Activated naive CD4-positive, alpha-beta T cell treated with anti-CD3 and anti-CD28 coated beads for 36 hours (primary cell): ENCODE measurements at regions not wholly inside any gene's neighbourhood (a gene's known extent, or its start where the extent isn't known, plus 50 kb on each side); places are given as distances from the start of the nearest gene placed in this dataset.
A peak's percentile ranks its signal among the peaks of the same experiment; 100 is the strongest.

ENCODE experiments used
- CTCF ChIA-PET: fragments of 350-600 bp; sonication (Branson Sonifier 250); formaldehyde crosslinking; loops from one replicate; lab custom pipeline; 2021; ENCODE audit warnings: antibody characterized with exemption; lab: Charles Lee
- DNase-seq: peaks from one replicate; pipeline ENCODE4 v3.0.0-alpha.2; 2020
- H3K27ac Mint-ChIP-seq: one replicate; pipeline ENCODE4 v1.8.0; 2021; ENCODE audit warnings: mild to moderate bottlenecking, mixed read lengths
- H3K27me3 Mint-ChIP-seq: one replicate; pipeline ENCODE4 v1.8.0; 2021; ENCODE audit warnings: low read depth, mixed read lengths
- H3K36me3 Mint-ChIP-seq: one replicate; pipeline ENCODE4 v1.8.0; 2021; ENCODE audit warnings: low read depth, mixed read lengths
- H3K4me1 Mint-ChIP-seq: one replicate; pipeline ENCODE4 v1.8.0; 2021; ENCODE audit warnings: low read depth, mixed read lengths
- H3K4me3 Mint-ChIP-seq: one replicate; pipeline ENCODE4 v1.8.0; 2021; ENCODE audit warnings: mild to moderate bottlenecking, moderate library complexity, mixed read lengths
- H3K9me3 Mint-ChIP-seq: one replicate; pipeline ENCODE4 v1.8.0; 2021; ENCODE audit warnings: mixed read lengths
- intact Hi-C: fragments of 100-400 bp; cut with micrococcal nuclease; formaldehyde crosslinking; loops from one replicate; pipeline ENCODE4 v1.15.1; 2023

DNA sequence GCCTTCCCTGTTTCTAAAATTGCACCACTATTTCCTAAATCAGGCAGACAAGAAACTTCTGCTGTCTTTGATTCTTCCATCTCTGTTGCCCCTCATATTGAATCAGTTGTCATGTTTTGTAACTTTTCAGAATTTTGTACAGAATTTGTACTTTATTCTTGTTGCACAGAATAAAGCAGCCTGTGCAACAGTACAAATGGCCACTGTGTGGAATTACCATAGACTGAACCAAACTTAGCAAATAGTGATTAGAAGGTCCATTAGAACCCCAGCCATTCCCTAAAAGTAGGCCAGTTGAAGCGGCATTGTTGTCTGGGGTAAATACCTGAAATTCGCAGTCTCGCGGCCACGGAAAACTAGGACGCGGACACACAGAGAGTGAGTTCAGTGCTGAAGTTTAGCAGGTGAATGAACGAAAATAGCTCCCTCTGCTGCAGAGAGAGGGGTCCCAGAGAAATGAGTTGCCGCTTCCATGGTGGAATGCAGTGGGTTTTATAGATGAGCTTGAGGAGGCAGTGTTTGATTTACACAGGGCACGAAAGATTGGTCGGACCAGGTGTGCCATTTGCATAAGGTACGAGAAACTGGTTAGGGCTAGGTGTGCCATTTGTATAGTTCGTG, 71.8 kb downstream of the C4orf33 start:
- Mint-ChIP-seq H3K27me3 (peaks cover 17% of the 10 kb centered on the region), H3K4me3 (no peak overlapping the region), H3K27ac (no peak overlapping the region), H3K36me3 (no peaks in the 10 kb centered on the region), H3K4me1 (no peaks in the 10 kb centered on the region), H3K9me3 (no peaks in the 10 kb centered on the region)
- CTCF ChIA-PET = no interaction called here
- DNase-seq = no peak
- intact Hi-C loops = no loop called here

DNA sequence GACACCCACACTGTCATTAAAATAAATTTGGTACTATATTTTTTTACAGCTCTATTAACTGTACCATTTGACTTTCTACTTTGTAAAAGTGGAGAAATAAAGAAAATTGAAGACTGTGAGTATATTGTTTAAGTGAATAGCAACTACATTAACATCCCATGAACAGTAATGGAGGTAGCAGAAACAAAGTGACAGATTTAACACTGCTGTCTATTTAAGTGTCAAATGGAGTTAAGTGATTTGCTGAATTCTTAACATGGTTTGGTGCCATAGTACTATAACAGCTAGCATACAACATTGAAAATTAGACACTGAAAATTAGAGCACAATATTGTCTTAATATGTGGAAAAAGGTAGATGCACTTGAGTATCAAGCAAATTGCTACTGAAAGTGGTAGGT, 76.2 kb downstream of the C4orf33 start:
- Mint-ChIP-seq H3K27ac (no peak overlapping the region), H3K4me3 (no peak overlapping the region), H3K9me3 (no peaks in the 10 kb centered on the region), H3K27me3 (peaks cover 23% of the 10 kb centered on the region), H3K36me3 (no peaks in the 10 kb centered on the region), H3K4me1 (no peaks in the 10 kb centered on the region)
- intact Hi-C loops = no loop called here
- CTCF ChIA-PET = no interaction called here
- DNase-seq = no peak

DNA sequence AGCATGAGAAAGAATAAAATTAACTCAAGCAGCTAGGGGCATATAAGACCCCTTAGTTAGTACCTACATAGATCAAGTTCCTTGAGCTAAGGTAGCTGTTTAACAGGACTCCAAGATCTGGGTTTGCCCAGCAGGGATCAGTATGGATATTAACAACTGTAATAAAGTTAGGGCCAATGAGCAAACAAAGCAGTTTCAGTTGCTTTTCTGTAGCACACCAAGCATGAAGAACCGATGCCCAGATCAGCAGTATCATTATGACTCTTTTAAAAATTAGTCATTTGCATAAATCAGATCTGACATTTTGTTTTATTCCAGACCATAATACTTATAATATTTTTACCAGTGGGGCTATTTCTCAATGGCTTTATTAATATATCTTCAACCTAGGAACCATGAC, 80.9 kb downstream of the C4orf33 start:
- peaks cover 13% of the 10 kb centered on the region for H3K27me3 Mint-ChIP-seq
- H3K9me3 Mint-ChIP-seq = no peaks in the 10 kb centered on the region
- no peak for DNase-seq
- CTCF ChIA-PET = no interaction called here
- intact Hi-C loops = no loop called here
- no peaks in the 10 kb centered on the region for H3K4me1 Mint-ChIP-seq
- no peak overlapping the region for H3K4me3 Mint-ChIP-seq
- no peaks in the 10 kb centered on the region for H3K36me3 Mint-ChIP-seq
- no peak overlapping the region for H3K27ac Mint-ChIP-seq

DNA sequence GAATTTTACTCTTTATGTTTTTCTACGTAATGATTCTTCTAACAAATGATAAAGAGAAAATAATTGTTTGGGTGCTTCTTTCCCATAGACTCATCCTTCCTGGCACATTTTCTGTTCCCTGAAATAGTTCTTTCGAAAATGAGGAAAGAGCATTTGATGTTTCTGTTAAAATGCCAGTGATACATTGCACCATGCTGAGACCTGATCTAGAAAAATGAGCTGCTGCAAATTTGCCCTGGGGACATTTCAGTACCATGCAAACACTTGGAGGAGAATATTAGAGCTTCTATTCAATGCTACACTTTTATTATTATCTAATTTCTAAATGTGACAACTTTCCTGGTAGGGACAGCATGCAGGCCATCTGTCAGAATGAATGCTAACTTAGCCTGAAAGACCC, 83.3 kb downstream of the C4orf33 start:
- Mint-ChIP-seq H3K9me3 (no peaks in the 10 kb centered on the region), H3K27me3 (peaks cover 6% of the 10 kb centered on the region), H3K4me1 (no peaks in the 10 kb centered on the region), H3K27ac (no peak overlapping the region), H3K4me3 (no peak overlapping the region), H3K36me3 (no peaks in the 10 kb centered on the region)
- CTCF ChIA-PET = no interaction called here
- no peak for DNase-seq
- intact Hi-C loops = no loop called here

DNA sequence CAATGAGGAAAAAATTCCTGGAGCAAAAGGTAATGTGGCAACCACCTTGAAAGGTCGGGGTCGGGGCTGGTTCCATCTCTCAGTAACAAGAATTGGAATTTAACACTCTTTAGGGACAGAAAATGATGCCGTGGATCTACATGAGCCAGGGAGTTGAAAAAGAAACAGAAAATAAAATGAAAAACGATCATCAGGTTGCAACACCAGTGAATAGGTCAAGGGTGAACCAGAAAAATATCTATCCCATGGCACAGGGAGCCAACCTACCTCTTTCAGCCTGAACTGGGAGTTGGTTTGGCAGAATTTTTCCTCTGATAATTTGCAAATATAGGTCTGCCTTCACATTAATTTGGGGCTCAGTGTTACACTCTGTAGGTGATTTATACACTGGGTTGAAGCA, 93.7 kb downstream of the C4orf33 start:
- no peaks in the 10 kb centered on the region for H3K9me3 Mint-ChIP-seq
- intact Hi-C loops = no loop called here
- peaks cover 10% of the 10 kb centered on the region for H3K27me3 Mint-ChIP-seq
- CTCF ChIA-PET = interaction anchor here (0.7 kb wide), 1 partner anchor 15 kb away, joined by 3 read pairs; no protein-coding TSS in a partner anchor
- H3K4me3 Mint-ChIP-seq = no peak overlapping the region
- no peak for DNase-seq
- no peaks in the 10 kb centered on the region for H3K36me3 Mint-ChIP-seq
- no peak overlapping the region for H3K27ac Mint-ChIP-seq
- H3K4me1 Mint-ChIP-seq = no peaks in the 10 kb centered on the region

DNA sequence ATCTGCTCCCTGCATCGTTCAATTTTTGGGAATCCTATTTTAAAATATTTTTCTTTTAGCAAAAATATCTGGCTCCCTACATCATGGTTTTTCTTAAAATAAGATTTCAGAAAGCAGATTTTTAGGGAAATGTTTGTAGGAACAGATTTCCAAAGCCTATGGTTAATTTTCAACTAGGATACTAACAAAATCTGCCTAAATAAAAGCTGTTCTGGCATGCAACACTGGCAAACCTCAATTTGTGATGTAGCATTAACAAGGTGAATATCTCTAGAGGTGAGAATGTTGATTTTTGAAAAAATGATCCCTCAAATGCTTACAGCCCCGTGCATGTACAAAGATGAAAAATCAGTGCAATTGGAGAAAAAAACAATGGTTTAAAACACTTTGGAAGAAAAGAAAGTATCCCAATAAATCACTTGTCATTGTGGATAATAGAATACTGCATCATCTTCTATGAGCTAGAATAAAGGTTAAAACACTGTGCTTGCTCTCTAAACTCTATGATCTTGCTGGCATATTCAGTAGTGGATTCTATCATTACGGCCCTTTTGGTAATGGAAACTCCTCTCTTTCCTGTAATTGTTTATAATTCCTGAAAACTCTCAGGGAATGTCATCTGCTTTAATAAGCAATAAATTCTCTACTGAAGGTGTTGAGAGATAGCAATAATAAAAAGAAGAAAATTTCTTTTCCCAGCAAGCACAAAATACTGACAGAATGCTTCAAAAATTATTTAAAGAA, 97.6 kb downstream of the C4orf33 start:
- CTCF ChIA-PET = no interaction called here
- H3K27ac Mint-ChIP-seq = no peak overlapping the region
- H3K4me3 Mint-ChIP-seq = no peak overlapping the region
- peaks cover 18% of the 10 kb centered on the region for H3K27me3 Mint-ChIP-seq
- intact Hi-C loops = no loop called here
- no peaks in the 10 kb centered on the region for H3K4me1 Mint-ChIP-seq
- no peaks in the 10 kb centered on the region for H3K9me3 Mint-ChIP-seq
- DNase-seq = no peak
- H3K36me3 Mint-ChIP-seq = no peaks in the 10 kb centered on the region

DNA sequence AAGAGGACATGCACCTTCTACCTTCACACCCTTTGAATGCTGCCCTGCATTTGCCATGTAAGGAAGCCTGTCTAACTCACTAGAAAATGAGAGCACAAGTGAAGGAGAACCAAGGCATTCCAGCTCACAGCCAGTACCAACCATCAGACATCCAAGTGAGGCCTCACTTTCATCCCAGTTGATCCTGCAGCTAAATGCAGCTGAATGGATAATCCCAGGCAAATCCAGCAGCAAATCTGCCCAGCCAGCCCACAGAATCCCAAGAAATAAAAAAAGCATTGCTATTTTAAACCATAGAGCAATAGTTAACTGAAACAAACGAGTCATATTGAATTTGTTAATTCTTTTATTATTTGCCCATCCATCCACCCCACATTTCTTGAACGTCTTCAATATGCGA, 112.5 kb downstream of the C4orf33 start:
- no peaks in the 10 kb centered on the region for H3K9me3 Mint-ChIP-seq
- intact Hi-C loops = no loop called here
- CTCF ChIA-PET = no interaction called here

DNA sequence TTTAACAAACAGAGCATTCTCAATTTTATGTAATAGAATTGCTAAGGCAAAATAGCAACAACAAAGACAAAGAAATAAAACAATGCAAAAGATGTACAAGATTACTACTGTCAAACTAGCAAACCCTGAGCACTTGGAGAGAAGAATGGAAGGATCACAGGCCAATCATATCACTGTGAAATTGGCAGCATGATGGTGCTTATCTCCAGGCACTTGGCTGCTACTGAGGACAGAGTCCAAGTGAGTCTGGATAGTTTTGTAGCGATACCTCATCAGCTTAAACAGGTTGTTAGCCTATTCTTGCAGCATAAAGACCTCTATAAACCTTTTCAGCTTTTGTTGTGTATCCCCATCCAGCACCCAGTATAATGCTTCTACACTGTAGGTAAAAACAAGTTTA, 117.7 kb downstream of the C4orf33 start:
- DNase-seq = no peak
- no peaks in the 10 kb centered on the region for H3K36me3 Mint-ChIP-seq
- H3K4me1 Mint-ChIP-seq = no peaks in the 10 kb centered on the region
- no peaks in the 10 kb centered on the region for H3K9me3 Mint-ChIP-seq
- intact Hi-C loops = no loop called here
- no peak overlapping the region for H3K4me3 Mint-ChIP-seq
- CTCF ChIA-PET = no interaction called here
- H3K27ac Mint-ChIP-seq = no peak overlapping the region
- H3K27me3 Mint-ChIP-seq = peaks cover 8% of the 10 kb centered on the region

More for the DNA sequence above, 112.5 kb downstream of the C4orf33 start:
- no peak for DNase-seq
- Mint-ChIP-seq H3K4me1 (no peaks in the 10 kb centered on the region), H3K4me3 (no peak overlapping the region), H3K36me3 (no peaks in the 10 kb centered on the region), H3K27me3 (peaks cover 16% of the 10 kb centered on the region), H3K27ac (no peak overlapping the region)

DNA sequence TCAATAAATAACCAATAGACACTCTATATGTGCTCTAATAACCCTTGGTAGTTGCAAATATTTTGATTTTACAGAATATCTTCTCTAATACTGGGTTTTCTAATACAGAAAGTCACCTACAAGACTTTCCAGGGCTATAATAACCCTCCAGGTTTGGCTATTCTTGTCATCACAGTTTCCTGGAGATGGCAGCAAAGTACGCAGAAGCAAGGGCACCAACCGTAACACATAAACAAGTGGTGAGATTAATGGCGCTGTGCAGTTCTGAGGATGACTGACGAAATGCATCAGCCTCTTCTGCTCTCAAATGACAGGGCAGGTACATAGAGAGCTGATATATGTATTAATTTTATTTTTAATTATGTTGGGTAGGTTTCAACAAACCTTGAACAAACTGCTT, 122.4 kb downstream of the C4orf33 start:
- no peaks in the 10 kb centered on the region for H3K4me1 Mint-ChIP-seq
- peaks cover 1% of the 10 kb centered on the region for H3K27me3 Mint-ChIP-seq
- no peak overlapping the region for H3K27ac Mint-ChIP-seq
- H3K4me3 Mint-ChIP-seq = no peak overlapping the region
- intact Hi-C loops = no loop called here
- CTCF ChIA-PET = no interaction called here
- peak; percentile 4 for DNase-seq
- no peaks in the 10 kb centered on the region for H3K36me3 Mint-ChIP-seq
- H3K9me3 Mint-ChIP-seq = no peaks in the 10 kb centered on the region

DNA sequence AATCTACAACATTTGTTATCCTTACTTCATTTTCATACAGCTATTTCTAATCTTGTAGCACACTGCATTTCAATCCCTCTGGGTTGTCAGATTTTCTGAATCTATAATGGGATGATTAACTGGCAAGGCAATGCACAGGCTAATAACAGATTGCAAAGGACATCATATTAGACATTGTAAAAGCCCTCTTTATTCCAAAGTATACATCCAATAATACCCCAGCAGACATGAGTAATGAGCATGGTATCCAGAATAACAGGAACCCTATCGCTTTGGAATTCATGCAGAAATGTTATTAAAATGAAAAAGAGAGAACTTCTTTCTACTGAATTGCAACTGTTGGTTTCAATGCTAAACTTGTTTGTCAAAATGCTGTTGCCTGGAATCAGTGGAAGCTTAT, 122.9 kb downstream of the C4orf33 start:
- no peak overlapping the region for H3K27ac Mint-ChIP-seq
- H3K4me1 Mint-ChIP-seq = no peaks in the 10 kb centered on the region
- H3K9me3 Mint-ChIP-seq = no peaks in the 10 kb centered on the region
- DNase-seq = no peak
- CTCF ChIA-PET = no interaction called here
- H3K4me3 Mint-ChIP-seq = no peak overlapping the region
- H3K27me3 Mint-ChIP-seq = peaks cover 1% of the 10 kb centered on the region
- intact Hi-C loops = no loop called here
- no peaks in the 10 kb centered on the region for H3K36me3 Mint-ChIP-seq

DNA sequence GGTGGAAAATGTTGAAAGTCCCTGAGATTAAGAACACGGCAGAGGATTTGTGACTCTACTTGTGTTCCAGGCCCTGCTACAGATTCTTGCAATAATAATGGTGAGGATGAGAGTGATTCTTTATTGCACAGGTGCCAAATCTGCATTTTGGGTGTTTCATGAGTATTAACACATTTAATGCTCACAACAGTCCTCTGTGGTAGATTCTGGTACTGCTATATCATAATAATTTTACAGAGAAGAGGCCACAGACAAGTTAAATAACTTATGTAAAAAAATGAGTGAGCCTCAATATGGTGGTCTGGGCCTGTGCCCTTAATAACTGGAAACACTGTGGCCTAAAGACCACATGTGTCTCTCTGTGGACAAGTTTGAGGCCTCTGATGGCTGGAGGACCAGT, 124.3 kb downstream of the C4orf33 start:
- Mint-ChIP-seq H3K36me3 (no peaks in the 10 kb centered on the region), H3K4me1 (no peaks in the 10 kb centered on the region), H3K27me3 (peaks cover 1% of the 10 kb centered on the region), H3K9me3 (no peaks in the 10 kb centered on the region), H3K4me3 (no peak overlapping the region), H3K27ac (no peak overlapping the region)
- CTCF ChIA-PET = no interaction called here
- DNase-seq = no peak
- intact Hi-C loops = no loop called here

DNA sequence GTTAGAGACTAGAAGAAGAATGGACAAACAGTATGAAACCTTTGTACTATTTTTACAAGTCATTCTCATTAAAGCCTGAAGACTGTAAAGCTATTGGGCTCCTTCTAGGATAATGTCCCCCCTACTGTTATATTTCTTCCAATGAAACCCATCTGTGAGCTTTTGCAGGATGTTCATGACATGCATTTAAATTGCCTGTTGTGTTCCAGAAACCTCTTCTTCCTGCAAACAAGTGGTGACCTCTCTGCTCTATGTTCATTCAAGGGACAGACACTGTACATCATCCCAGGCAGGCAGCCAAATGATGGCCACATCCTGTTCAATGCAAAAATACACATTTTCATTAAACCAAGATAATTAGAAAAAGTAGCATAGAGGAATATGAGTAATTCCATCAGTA, 128.0 kb downstream of the C4orf33 start:
- Mint-ChIP-seq H3K36me3 (no peaks in the 10 kb centered on the region), H3K4me1 (no peaks in the 10 kb centered on the region), H3K9me3 (no peaks in the 10 kb centered on the region), H3K27me3 (peaks cover 2% of the 10 kb centered on the region), H3K4me3 (no peak overlapping the region), H3K27ac (no peak overlapping the region)
- intact Hi-C loops = no loop called here
- CTCF ChIA-PET = no interaction called here
- DNase-seq = no peak

DNA sequence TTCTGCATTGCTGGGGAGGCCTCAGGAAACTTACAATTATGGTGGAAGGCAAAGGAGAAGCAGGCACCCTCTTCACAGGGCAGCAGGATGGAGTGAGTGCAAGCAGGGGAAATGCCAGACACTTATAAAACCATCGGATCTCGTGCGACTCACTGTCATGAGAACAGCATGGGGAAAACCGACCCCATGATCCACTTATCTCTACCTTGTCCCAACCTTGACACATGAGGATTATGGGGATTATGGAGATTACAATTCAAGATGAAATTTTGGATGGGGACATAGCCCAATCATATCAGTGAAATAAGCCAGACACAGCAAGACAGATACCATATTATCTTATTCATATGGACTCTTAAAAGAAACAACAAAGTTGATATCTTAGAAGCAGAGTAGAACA, 134.9 kb downstream of the C4orf33 start:
- Mint-ChIP-seq H3K36me3 (no peaks in the 10 kb centered on the region), H3K27me3 (peaks cover 8% of the 10 kb centered on the region)
- intact Hi-C loops = no loop called here

More for the DNA sequence above, 134.9 kb downstream of the C4orf33 start:
- Mint-ChIP-seq H3K4me1 (no peaks in the 10 kb centered on the region), H3K4me3 (no peak overlapping the region), H3K9me3 (no peaks in the 10 kb centered on the region), H3K27ac (no peak overlapping the region)
- no peak for DNase-seq
- CTCF ChIA-PET = no interaction called here
